ENCODE measurements at regions not wholly inside any gene's neighbourhood (a gene's known extent, or its start where the extent isn't known, plus 50 kb on each side); places are given as distances from the start of the nearest gene placed in this dataset.

DNA sequence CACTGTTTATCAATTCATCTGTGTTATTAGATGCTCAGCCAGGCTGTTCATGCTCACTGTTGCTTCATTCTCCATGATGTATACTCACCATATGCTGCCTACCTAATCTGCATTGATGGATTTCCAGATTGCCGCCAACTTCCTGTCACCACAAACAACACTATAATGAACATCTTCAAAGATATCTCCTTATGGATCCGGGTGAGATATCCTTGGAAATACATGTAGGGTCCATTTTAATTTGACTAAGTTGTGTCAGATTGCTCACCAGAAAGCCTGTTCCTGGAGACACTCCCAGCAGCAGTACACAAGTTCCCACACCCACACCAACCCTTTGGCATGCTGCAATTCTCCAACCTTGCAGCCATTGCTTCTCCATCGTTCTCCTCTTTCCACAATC is 547.5 kb upstream of the TNP1 start:
- no peaks in the 10 kb centered on the region for H3K36me3 ChIP-seq (ENCODE audit: control insufficient read depth, insufficient read depth, low read length)
- no peak overlapping the region for H3K4me3 ChIP-seq (ENCODE audit: low read depth, low read length)
- ChIA-PET CTCF (no interaction called here), POLR2A (no interaction called here)
- DNase-seq (ENCODE audit: low read depth), result no peak
- TF ChIP-seq, protein P1, sequence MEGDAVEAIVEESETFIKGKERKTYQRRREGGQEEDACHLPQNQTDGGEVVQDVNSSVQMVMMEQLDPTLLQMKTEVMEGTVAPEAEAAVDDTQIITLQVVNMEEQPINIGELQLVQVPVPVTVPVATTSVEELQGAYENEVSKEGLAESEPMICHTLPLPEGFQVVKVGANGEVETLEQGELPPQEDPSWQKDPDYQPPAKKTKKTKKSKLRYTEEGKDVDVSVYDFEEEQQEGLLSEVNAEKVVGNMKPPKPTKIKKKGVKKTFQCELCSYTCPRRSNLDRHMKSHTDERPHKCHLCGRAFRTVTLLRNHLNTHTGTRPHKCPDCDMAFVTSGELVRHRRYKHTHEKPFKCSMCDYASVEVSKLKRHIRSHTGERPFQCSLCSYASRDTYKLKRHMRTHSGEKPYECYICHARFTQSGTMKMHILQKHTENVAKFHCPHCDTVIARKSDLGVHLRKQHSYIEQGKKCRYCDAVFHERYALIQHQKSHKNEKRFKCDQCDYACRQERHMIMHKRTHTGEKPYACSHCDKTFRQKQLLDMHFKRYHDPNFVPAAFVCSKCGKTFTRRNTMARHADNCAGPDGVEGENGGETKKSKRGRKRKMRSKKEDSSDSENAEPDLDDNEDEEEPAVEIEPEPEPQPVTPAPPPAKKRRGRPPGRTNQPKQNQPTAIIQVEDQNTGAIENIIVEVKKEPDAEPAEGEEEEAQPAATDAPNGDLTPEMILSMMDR (IDR thresholded peaks at IDR 0.05; ENCODE audit: insufficient read depth, low read depth, low read length), result no peak
- no peaks in the 10 kb centered on the region for H3K27me3 ChIP-seq (ENCODE audit: control insufficient read depth, insufficient read depth, low read length)

DNA sequence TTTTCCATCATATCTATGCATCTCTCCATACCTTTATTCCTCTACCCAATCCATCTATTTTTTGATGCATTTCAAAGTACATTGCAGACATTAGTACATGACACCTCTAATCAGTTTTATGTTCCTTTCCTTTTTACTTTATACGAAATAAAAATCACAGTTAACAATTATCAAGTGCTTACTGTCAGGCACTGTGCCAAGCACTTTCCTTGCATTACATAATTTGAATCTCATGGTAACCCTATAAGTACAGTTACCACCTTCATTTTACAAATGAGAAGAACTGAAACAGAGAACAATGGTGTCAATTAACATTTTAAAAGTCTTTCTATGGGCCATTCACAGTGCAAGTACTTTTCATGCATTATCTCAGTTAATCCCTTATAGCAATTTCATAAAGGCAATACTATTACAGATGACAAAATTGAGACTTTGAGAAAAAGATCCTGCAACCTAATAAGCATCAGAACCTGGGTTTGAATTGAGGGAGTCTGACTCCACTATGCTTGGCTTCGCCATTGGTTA is 544.4 kb upstream of the TNP1 start:
- Histone ChIP-seq H3K27me3 (ENCODE audit: control insufficient read depth, insufficient read depth, low read length) (no peaks in the 10 kb centered on the region), H3K4me3 (ENCODE audit: low read depth, low read length) (no peak overlapping the region), H3K36me3 (ENCODE audit: control insufficient read depth, insufficient read depth, low read length) (no peaks in the 10 kb centered on the region)
- POLR2A ChIA-PET, result no interaction called here
- DNase-seq (ENCODE audit: low read depth), result no peak
- TF ChIP-seq, protein P1 (IDR thresholded peaks at IDR 0.05; ENCODE audit: insufficient read depth, low read depth, low read length), result no peak
- CTCF ChIA-PET, result no interaction called here

- no peaks in the 10 kb centered on the region for H3K36me3 ChIP-seq (ENCODE audit: control insufficient read depth, insufficient read depth, low read length)
- no peaks in the 10 kb centered on the region for H3K27me3 ChIP-seq (ENCODE audit: control insufficient read depth, insufficient read depth, low read length)
- ChIA-PET CTCF (interaction anchor here (0.6 to 1.0 kb wide), 3 partner anchors 55 to 136 kb away, joined by 3 read pairs; no protein-coding TSS in a partner anchor), POLR2A (no interaction called here)
- DNase-seq (ENCODE audit: low read depth), result no peak
- TF ChIP-seq, protein P1 (IDR thresholded peaks at IDR 0.05; ENCODE audit: insufficient read depth, low read depth, low read length), result no peak
- H3K4me3 ChIP-seq (ENCODE audit: low read depth, low read length), result no peak overlapping the region
Measured at GRCh38 chr2:217402761-217403383, 543.0 kb upstream of the TNP1 start.

- H3K36me3 ChIP-seq (ENCODE audit: control insufficient read depth, insufficient read depth, low read length), result no peaks in the 10 kb centered on the region
- no peak for DNase-seq (ENCODE audit: low read depth)
- H3K27me3 ChIP-seq (ENCODE audit: control insufficient read depth, insufficient read depth, low read length), result no peaks in the 10 kb centered on the region
- H3K4me3 ChIP-seq (ENCODE audit: low read depth, low read length), result no peak overlapping the region
- CTCF ChIA-PET, result no interaction called here
- POLR2A ChIA-PET, result no interaction called here
- TF ChIP-seq, protein P1 (IDR thresholded peaks at IDR 0.05; ENCODE audit: insufficient read depth, low read depth, low read length), result no peak
Measured at GRCh38 chr2:217402144-217402543, 542.3 kb upstream of the TNP1 start.

DNA sequence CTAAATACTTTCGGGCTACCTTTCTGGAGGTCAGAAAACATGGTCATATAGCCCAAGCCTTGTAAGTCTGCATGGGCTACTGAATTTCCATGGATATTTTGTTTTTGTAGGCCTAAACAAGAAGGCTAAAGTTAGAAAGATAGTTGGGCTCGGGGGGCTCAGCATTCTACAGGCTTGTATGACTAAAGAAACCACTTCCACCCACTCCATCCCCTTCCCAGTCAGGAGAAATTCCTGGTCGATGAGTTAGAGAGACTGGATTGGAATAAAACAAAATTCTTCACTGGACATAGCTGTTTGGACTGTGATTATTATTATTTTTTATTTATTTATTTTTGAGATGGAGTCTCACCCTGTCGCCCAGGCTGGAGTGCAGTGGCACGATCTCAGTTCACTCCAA is 539.4 kb upstream of the TNP1 start:
- H3K4me3 ChIP-seq (ENCODE audit: low read depth, low read length), result no peak overlapping the region

More for the DNA sequence above, 539.4 kb upstream of the TNP1 start:
- no peaks in the 10 kb centered on the region for H3K36me3 ChIP-seq (ENCODE audit: control insufficient read depth, insufficient read depth, low read length)
- ChIA-PET POLR2A (no interaction called here), CTCF (no interaction called here)
- DNase-seq (ENCODE audit: low read depth), result peak; percentile 20
- H3K27me3 ChIP-seq (ENCODE audit: control insufficient read depth, insufficient read depth, low read length), result no peaks in the 10 kb centered on the region
- TF ChIP-seq, protein P1 (IDR thresholded peaks at IDR 0.05; ENCODE audit: insufficient read depth, low read depth, low read length), result no peak

Data from BJ (cell line).